Activated T-helper 17 cell treated with anti-CD3 and anti-CD28 coated beads, Interleukin-2, amount 50 U/mL, for 72 hours (primary cell): ENCODE measurements at regions not wholly inside any gene's neighbourhood (a gene's known extent, or its start where the extent isn't known, plus 50 kb on each side); places are given as distances from the start of the nearest gene placed in this dataset.

Source experiments
- ATAC-seq: fragments of 150-1000 bp; cut with Tn5 transposase; replicated peaks from 2 replicates; pipeline ENCODE4 v1.10.0; 2021; ENCODE audit warnings: mild to moderate bottlenecking, moderate library complexity
- H3K27ac Mint-ChIP-seq: one replicate; pipeline ENCODE4 v1.8.0; 2022; ENCODE audit warnings: mixed read lengths
- H3K27me3 Mint-ChIP-seq: one replicate; pipeline ENCODE4 v1.8.0; 2022; ENCODE audit warnings: mixed read lengths
- H3K36me3 Mint-ChIP-seq: one replicate; pipeline ENCODE4 v1.8.0; 2022; ENCODE audit warnings: low read depth, mild to moderate bottlenecking, mixed read lengths
- H3K4me1 Mint-ChIP-seq: one replicate; pipeline ENCODE4 v1.8.0; 2022; ENCODE audit warnings: mixed read lengths
- H3K4me3 Mint-ChIP-seq: one replicate; pipeline ENCODE4 v1.8.0; 2022; ENCODE audit warnings: mild to moderate bottlenecking, mixed read lengths
- H3K9me3 Mint-ChIP-seq: one replicate; pipeline ENCODE4 v1.8.0; 2022; ENCODE audit warnings: mixed read lengths

DNA sequence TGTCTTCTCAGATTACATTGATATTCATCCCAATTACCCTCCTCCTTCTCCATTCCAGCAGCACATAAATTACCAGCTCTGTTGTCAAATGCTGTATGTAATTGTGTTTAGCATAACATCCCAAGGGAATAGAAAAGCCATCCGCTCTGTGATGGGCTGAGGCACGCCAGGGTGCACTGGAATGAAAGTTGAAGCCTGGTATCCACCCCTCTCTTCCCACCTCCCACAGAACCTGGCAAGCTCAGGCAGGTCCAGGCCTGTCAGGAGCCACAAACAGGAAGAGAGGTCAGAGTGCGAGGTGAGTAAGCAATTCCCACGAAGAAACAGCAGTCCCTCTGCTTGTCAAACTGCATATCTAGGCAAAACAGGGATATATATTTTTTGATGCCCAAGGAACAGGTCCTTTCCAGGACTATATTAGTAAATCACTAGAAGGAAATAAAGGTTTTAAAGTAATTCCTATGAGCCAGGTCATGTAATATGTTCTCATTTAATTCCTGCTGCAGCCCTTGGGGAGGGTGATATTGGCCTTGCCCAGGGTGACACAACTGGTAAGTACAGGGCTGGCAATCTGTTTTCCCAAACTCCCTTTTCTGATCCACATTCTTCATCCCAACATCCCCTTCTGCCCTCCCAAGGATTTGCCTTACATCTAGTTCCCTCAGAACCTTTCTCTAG, 155.6 kb upstream of the GHITM start:
- H3K4me1 Mint-ChIP-seq, result no peaks in the 10 kb centered on the region
- no peaks in the 10 kb centered on the region for H3K9me3 Mint-ChIP-seq
- peaks cover 3% of the 10 kb centered on the region for H3K27me3 Mint-ChIP-seq
- no peak for ATAC-seq
- no peaks in the 10 kb centered on the region for H3K36me3 Mint-ChIP-seq
- no peak overlapping the region for H3K27ac Mint-ChIP-seq
- H3K4me3 Mint-ChIP-seq, result no peak overlapping the region

DNA sequence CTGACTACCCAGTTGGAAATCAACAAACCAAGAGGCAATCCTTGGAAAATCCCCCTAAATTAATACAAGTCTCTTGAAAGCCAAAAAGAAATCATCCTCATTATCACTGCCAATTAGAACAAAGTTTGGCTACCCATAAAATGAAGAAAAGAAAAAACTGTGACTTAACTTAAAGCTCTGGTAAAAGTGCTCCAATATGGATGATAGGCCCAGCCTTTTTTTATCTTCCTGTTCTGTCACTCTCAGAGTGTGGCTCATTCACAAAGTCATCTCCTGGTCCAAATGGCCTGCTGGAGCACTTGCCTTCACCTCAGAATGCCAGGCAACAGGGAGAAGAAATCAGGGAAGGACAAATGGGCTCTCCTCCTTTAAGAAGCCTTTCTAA, 155.1 kb upstream of the GHITM start:
- Mint-ChIP-seq H3K4me1 (no peaks in the 10 kb centered on the region), H3K27me3 (peaks cover 3% of the 10 kb centered on the region), H3K36me3 (no peaks in the 10 kb centered on the region)

DNA sequence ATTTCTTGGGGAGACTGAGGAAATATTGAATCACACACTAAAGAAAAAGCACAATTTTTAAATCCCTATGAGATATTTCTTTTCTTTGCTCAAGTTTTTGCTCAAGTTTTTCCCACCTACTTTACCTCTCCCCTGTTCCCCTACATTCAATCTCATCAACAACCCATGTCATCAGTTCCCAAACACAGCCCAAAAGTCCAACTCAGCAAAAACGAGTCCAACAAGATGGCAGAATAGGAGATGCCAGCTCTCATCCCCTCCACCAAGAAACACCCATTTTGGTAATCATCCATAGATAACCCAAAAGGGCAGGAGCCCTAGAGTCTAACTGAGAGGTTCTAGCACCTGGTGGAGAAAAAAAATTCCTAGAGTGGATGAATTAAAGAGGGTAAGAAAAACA, 152.5 kb upstream of the GHITM start:
- no peak overlapping the region for H3K4me3 Mint-ChIP-seq
- no peaks in the 10 kb centered on the region for H3K27me3 Mint-ChIP-seq
- no peaks in the 10 kb centered on the region for H3K4me1 Mint-ChIP-seq
- no peak overlapping the region for H3K27ac Mint-ChIP-seq
- H3K36me3 Mint-ChIP-seq, result no peaks in the 10 kb centered on the region
- no peak for ATAC-seq
- H3K9me3 Mint-ChIP-seq, result peaks cover 4% of the 10 kb centered on the region

More for the DNA sequence above, 155.1 kb upstream of the GHITM start:
- H3K4me3 Mint-ChIP-seq, result no peak overlapping the region
- no peak overlapping the region for H3K27ac Mint-ChIP-seq
- H3K9me3 Mint-ChIP-seq, result peaks cover 1% of the 10 kb centered on the region
- ATAC-seq, result no peak

DNA sequence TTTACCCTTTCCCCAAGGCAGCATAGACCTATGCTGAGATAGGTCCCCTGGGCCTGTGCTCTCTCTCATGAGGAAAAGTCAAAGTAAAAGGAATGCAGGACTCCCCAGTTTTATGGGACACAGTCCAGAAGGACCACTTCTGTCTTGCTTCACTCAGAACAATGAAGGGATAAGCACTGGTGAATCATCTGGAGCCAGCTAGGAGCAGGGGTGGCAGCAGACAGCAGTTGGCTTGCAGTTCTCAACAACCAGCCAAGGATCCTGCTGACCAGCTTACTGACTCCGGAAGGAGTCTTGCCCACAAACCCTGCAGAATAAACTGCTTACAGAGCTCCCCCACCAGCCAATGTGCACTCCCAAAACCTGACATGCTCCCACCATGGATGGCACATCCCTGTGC, 152.1 kb upstream of the GHITM start:
- ATAC-seq, result no peak
- H3K27ac Mint-ChIP-seq, result no peak overlapping the region
- no peak overlapping the region for H3K4me3 Mint-ChIP-seq
- no peaks in the 10 kb centered on the region for H3K27me3 Mint-ChIP-seq
- H3K9me3 Mint-ChIP-seq, result peaks cover 4% of the 10 kb centered on the region
- no peaks in the 10 kb centered on the region for H3K36me3 Mint-ChIP-seq
- H3K4me1 Mint-ChIP-seq, result no peaks in the 10 kb centered on the region

DNA sequence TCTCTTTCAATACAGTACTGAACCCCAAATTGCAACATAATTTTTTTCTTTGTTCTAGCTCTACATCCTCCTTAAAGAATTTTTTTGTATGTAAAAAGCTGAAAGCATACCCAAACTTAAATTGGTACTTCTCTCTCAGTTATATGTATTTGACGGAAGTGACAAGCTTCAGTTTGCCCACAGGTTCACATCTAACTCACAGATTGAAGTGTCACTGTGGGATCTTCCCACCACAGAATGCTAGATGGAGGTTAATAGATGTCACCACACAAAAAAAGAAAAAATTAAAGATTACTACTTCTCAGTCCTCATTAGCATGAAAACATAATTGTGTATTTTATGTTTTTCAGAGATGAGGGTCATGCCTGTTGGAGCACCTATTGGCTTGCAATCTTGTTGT, 150.9 kb upstream of the GHITM start:
- no peaks in the 10 kb centered on the region for H3K27me3 Mint-ChIP-seq
- no peak for ATAC-seq
- no peak overlapping the region for H3K27ac Mint-ChIP-seq
- no peaks in the 10 kb centered on the region for H3K36me3 Mint-ChIP-seq
- no peaks in the 10 kb centered on the region for H3K4me1 Mint-ChIP-seq
- peaks cover 4% of the 10 kb centered on the region for H3K9me3 Mint-ChIP-seq
- H3K4me3 Mint-ChIP-seq, result no peak overlapping the region

DNA sequence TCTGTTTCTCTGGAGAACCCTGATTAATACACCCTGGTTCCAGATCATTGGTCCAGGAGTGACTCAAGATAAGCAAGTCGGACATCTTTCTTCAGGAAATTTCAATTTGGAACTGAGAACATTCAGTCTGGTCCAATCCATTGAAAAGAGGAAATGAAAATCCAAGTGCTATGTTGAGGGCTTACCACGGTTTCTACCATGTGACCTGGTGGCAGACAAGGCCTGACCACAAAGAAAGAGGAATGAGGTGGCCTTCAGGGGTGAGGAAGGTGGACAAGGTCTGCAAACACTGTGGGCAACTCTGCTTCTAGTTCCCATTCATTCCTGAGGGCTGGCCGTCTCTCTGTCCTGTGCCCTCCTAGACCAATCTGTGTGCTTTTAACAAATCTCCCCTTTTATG, 149.2 kb upstream of the GHITM start:
- peaks cover 4% of the 10 kb centered on the region for H3K9me3 Mint-ChIP-seq
- H3K27me3 Mint-ChIP-seq, result no peaks in the 10 kb centered on the region
- no peak for ATAC-seq
- no peak overlapping the region for H3K27ac Mint-ChIP-seq
- H3K4me3 Mint-ChIP-seq, result no peak overlapping the region
- H3K36me3 Mint-ChIP-seq, result no peaks in the 10 kb centered on the region
- H3K4me1 Mint-ChIP-seq, result no peaks in the 10 kb centered on the region

DNA sequence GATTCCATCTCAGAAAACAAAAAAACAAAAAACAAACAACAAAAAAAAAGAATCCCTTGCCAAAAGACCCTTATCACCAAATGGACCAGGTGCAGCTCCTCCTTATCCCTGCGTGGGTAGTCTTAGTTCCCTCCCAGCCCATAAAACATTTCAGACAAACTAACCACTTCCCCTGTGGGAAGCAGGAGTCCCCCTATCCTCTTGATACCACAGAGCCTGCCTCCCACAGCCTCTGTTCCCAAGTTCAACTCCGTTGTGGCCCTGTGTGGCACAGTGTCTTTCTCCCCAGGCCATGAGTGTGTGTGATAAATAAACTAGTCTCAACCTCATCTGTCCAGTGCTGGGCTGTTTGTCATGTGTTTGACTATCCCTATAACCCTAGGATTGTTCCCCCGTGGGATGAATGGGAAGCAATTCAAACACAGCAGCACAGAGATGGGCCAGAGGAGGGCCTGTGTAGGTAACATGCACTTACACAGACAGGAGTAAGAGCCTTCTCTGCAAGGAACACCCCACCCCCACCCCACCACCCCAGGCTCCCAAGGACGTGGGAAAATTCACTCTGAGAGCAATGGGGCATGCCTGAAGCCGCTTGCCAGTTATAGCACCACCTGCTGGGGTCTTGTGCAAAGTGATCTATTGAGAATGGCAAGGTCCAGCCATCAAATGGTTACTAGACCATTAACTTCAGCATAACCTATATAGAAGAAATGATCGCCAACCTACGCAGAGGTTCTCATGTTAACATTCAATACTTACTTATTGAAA, 147.1 kb upstream of the GHITM start:
- no peaks in the 10 kb centered on the region for H3K36me3 Mint-ChIP-seq
- no peak overlapping the region for H3K27ac Mint-ChIP-seq
- H3K4me1 Mint-ChIP-seq, result peaks cover 7% of the 10 kb centered on the region
- ATAC-seq, result no peak
- H3K27me3 Mint-ChIP-seq, result no peaks in the 10 kb centered on the region
- H3K4me3 Mint-ChIP-seq, result no peak overlapping the region
- peaks cover 4% of the 10 kb centered on the region for H3K9me3 Mint-ChIP-seq

DNA sequence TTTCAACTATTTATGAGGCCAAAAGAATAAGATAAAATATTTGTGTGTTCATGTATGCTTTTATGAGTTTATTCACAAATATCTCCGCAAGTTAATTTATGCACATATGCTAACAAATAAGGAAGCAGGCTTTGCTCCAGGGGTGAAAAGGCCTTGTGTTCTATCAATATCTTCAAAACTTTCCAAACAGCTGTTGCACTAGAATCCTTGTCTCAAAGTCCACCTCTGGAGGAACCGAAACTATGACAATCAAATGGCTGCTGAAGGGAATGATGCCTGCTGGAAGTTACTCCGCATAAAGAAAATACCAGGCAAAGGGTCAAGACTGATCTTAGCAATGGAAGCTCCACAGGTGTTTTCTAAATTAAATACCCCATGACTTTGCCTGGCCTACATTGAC, 145.0 kb upstream of the GHITM start:
- H3K27me3 Mint-ChIP-seq, result no peaks in the 10 kb centered on the region

DNA sequence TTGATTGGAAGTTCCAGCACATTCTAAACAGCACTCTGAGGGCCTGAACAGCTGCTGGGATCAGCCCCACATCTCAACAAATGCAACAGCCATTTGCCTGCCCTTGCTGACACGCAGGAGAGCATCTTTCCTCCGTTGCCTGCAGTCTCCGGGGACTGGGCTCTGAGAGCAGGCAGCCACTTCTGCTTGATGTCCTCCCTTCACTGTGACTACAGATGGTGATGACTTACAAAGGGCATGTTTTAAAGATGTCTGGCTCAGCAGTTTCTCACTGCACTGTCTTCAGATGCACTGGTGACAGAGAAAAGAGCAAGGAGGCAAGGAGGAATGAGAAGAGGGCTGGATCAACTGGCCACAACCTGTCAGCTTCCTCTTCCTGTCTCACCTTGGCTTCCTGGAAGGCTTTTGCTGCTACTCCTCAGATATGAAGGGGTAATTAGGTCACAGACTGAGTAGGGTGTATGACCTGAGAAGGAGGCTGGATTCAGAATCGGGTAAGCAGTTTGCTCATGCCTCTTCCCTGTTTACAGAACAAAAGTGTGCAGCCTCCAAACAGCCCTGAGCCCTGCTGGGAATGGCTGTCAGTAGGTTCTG, 143.5 kb upstream of the GHITM start:
- Mint-ChIP-seq H3K9me3 (no peaks in the 10 kb centered on the region), H3K4me3 (no peak overlapping the region), H3K4me1 (peaks cover 7% of the 10 kb centered on the region), H3K36me3 (no peaks in the 10 kb centered on the region), H3K27ac (peak overlapping the region; percentile 58), H3K27me3 (no peaks in the 10 kb centered on the region)
- peak; percentile 59 for ATAC-seq

More for the DNA sequence above, 145.0 kb upstream of the GHITM start:
- Mint-ChIP-seq H3K27ac (no peak overlapping the region), H3K4me1 (peaks cover 7% of the 10 kb centered on the region), H3K4me3 (no peak overlapping the region), H3K36me3 (no peaks in the 10 kb centered on the region), H3K9me3 (peaks cover 2% of the 10 kb centered on the region)
- no peak for ATAC-seq

DNA sequence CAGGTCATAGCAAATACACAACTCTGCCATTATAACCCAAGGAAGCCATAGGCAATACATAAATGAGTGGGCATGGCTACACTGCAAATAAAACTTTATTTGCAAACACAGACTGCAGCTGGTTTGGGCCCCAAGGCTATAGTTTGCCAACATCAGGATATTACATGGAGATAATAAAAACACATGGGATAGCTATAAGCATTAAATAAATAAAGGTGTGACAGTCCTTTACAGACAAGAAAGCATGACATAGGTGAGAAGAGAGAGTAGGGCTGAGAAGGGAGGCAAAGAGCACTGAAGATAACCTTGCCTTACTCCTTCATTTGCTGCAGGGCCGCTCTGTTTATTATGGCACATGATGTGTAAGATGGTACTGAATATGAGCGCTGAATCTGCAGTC, 135.1 kb upstream of the GHITM start:
- H3K27ac Mint-ChIP-seq, result no peak overlapping the region
- H3K9me3 Mint-ChIP-seq, result no peaks in the 10 kb centered on the region
- no peaks in the 10 kb centered on the region for H3K4me1 Mint-ChIP-seq
- H3K4me3 Mint-ChIP-seq, result no peak overlapping the region
- H3K36me3 Mint-ChIP-seq, result no peaks in the 10 kb centered on the region
- ATAC-seq, result no peak
- H3K27me3 Mint-ChIP-seq, result peaks cover 6% of the 10 kb centered on the region

DNA sequence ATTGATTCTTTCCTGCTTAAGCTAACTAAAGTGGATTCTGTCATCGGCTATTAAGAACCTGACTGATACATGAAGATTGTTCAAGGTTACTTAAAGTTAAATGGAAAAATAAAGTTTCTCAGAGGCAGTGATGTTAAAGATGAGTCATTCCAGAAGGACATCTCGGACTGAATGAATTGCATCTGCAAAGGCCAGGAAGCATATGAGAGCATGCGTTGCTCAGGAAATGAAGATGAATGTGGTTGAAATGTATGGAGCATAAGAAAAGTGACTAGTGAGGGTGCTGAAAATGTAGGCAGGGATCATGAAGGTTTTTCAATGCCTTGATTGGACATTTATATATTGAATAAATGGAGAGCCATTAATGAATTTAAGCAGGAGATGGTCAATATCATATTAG, 133.9 kb upstream of the GHITM start:
- no peaks in the 10 kb centered on the region for H3K36me3 Mint-ChIP-seq
- H3K4me3 Mint-ChIP-seq, result no peak overlapping the region
- no peak for ATAC-seq
- no peaks in the 10 kb centered on the region for H3K4me1 Mint-ChIP-seq
- H3K27me3 Mint-ChIP-seq, result peaks cover 6% of the 10 kb centered on the region
- H3K9me3 Mint-ChIP-seq, result no peaks in the 10 kb centered on the region
- no peak overlapping the region for H3K27ac Mint-ChIP-seq

DNA sequence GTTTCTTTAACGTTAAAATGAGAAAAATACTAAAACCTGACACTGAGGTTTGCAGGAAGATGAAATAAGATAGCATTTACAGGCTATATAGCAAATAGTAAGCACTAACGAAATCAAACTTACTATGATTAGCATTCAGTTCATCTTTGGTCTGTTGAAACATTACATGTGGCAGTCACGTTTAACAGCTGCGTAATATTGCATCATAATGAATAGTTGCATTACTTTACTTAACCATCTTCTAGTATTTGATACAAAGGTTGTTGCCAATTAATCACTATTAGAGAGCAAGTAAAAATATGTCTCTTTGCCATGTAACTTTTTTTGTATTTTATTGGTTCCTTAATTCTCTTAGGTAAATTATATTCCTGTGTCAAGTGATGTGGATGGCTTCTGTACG, 131.8 kb upstream of the GHITM start:
- H3K9me3 Mint-ChIP-seq, result no peaks in the 10 kb centered on the region
- no peak overlapping the region for H3K4me3 Mint-ChIP-seq
- no peak overlapping the region for H3K27ac Mint-ChIP-seq
- peaks cover 3% of the 10 kb centered on the region for H3K27me3 Mint-ChIP-seq
- H3K36me3 Mint-ChIP-seq, result no peaks in the 10 kb centered on the region
- no peaks in the 10 kb centered on the region for H3K4me1 Mint-ChIP-seq
- no peak for ATAC-seq

DNA sequence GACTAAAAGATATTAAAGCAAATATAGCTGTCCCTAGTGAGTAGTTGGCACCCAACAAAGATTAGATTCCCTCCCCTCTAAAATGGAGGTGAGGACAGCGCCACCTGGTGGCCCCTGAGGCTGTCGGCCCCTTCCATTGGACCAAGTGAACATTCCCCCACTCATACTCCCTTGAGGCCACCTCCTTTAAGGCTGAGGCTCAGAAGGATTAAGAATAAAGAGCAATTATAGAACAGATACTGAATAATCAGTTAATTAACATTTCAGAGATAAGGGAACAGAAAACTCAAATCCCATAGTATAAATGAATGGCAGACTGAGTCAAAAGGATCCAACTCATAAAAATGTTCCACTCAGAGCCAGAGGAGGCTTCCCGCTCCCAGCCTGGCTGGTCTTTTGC, 130.4 kb upstream of the GHITM start:
- no peak overlapping the region for H3K4me3 Mint-ChIP-seq
- no peaks in the 10 kb centered on the region for H3K4me1 Mint-ChIP-seq
- no peak overlapping the region for H3K27ac Mint-ChIP-seq
- H3K9me3 Mint-ChIP-seq, result no peaks in the 10 kb centered on the region
- ATAC-seq, result no peak
- H3K27me3 Mint-ChIP-seq, result peaks cover 3% of the 10 kb centered on the region
- H3K36me3 Mint-ChIP-seq, result no peaks in the 10 kb centered on the region

DNA sequence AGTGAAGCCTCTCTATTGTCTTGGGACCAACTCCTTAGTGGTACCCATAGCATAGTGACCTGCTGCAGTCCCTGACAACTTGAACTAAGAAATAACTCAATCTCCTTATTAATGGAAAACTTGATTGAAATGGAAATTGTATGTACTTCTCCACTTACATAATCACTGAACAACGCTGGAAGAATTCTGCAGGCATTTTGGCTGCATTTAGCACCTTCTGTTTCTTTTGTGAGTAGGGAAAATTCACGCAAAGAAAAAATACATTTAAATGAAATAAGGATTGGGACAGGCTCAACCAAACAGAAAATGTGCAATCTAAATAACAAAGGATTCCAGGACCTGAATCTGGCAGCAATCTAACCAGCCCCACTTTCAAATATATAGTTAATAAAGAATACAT, 126.9 kb upstream of the GHITM start:
- H3K4me3 Mint-ChIP-seq, result no peak overlapping the region
- ATAC-seq, result no peak
- H3K36me3 Mint-ChIP-seq, result no peaks in the 10 kb centered on the region
- no peak overlapping the region for H3K27ac Mint-ChIP-seq
- H3K27me3 Mint-ChIP-seq, result peaks cover 6% of the 10 kb centered on the region
- H3K4me1 Mint-ChIP-seq, result no peaks in the 10 kb centered on the region
- H3K9me3 Mint-ChIP-seq, result no peaks in the 10 kb centered on the region

DNA sequence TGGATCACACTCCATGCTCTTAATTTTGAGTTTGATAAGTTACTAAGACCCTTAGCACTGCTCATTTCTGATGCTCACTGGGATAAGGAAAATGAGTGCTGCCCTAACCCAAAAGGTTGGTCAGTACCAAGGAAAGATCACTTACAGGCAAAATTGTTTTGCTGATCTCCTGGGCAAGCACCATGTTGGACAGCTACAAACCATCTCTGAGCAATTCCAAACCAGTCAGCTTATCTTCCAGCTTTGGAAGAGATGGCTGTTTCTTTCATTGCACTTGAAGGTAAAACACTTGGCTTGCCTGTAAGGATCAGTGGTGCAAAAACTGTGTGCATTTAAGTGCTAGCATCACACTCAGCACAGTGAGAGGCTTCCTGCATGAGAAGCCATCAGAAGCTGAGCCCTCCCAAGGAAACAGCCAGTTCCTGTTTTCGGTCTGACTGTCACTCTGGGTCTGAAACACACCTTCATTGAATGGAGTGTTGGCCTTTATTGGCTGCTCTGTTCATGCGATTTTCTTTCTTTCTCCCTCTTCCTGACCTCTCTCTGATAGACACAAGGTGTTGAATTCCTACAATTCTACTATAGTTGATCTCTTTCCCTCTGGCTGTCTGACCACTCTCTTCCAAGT, 126.4 kb upstream of the GHITM start:
- no peaks in the 10 kb centered on the region for H3K9me3 Mint-ChIP-seq
- H3K4me1 Mint-ChIP-seq, result no peaks in the 10 kb centered on the region
- no peak overlapping the region for H3K27ac Mint-ChIP-seq
- H3K36me3 Mint-ChIP-seq, result no peaks in the 10 kb centered on the region
- peaks cover 6% of the 10 kb centered on the region for H3K27me3 Mint-ChIP-seq
- H3K4me3 Mint-ChIP-seq, result no peak overlapping the region
- peak; percentile 59 for ATAC-seq
